Stomach (tissue), 8 donors: ENCODE measurements at regions not wholly inside any gene's neighbourhood (a gene's known extent, or its start where the extent isn't known, plus 50 kb on each side); places are given as distances from the start of the nearest gene placed in this dataset.

ENCODE experiments used
- DNase-seq, 2 donors: peaks; one replicate each; pipeline versions ENCODE4 v3.0.0 to v3.0.0-alpha.2; 2013 to 2019
- H3K27ac ChIP-seq, 5 donors: fragments of 200-600 bp in 4 of 5; sonication (generic) in 4 of 5; one replicate each; pipeline ENCODE4 v1.5.1; 2013 to 2019; ENCODE audit warnings: mild to moderate bottlenecking in 1 of 5, moderate library complexity in 1 of 5
- H3K27me3 ChIP-seq, 3 donors: fragments of 200-600 bp; sonication (generic); one replicate each; pipeline ENCODE4 v1.5.1; 2017 to 2019; ENCODE audit warnings: mixed run types in 1 of 3
- H3K36me3 ChIP-seq, 4 donors: fragments of 200-600 bp; sonication (generic); 1 replicate in 3 of 4; 2 replicates in 1 of 4; pipeline ENCODE4 v1.5.1; 2016 to 2019
- H3K4me1 ChIP-seq, 4 donors: fragments of 200-600 bp; sonication (generic); one replicate each; pipeline ENCODE4 v1.5.1; 2016 to 2019
- H3K4me3 ChIP-seq, 4 donors: fragments of 200-600 bp; sonication (generic) in 3 of 4; one replicate each; pipeline ENCODE4 v1.5.1; 2016 to 2019; ENCODE audit warnings: mild to moderate bottlenecking in 1 of 4
- H3K9me3 ChIP-seq, 4 donors: fragments of 200-600 bp; sonication (generic); one replicate each; pipeline ENCODE4 v1.5.1; 2016 to 2019
- CTCF ChIP-seq, 7 experiments: fragments of 450-650 bp in 4 of 7; fragments of 200-600 bp in 3 of 7; sonication (generic) in 3 of 7; IDR thresholded peaks; one replicate each; pipeline ENCODE4 v1.5.1; 2016 to 2019; ENCODE audit warnings: antibody characterized with exemption in 7 of 7, control low read depth in 2 of 7, mild to moderate bottlenecking in 1 of 7
- EP300 ChIP-seq: sonication (generic); formaldehyde crosslinking; IDR thresholded peaks from one replicate; pipeline ENCODE4 v1.6.1; 2017; ENCODE audit warnings: antibody characterized with exemption
- POLR2A ChIP-seq, 4 donors: fragments of 450-650 bp; IDR thresholded peaks; one replicate each; pipeline ENCODE4 v1.6.1; 2016; ENCODE audit warnings: antibody characterized with exemption in 4 of 4, control low read depth in 2 of 4, mild to moderate bottlenecking in 1 of 4, moderate library complexity in 1 of 4
- POLR2AphosphoS5 ChIP-seq, 3 donors: sonication (generic); formaldehyde crosslinking; IDR thresholded peaks; one replicate each; pipeline ENCODE4 v1.6.1; 2016; ENCODE audit warnings: antibody characterized with exemption in 3 of 3
- WGBS, 5 donors: extraction: QIAGEN DNeasy Blood & Tissue Kit in 3 of 5; methylation state at CpG; one replicate each; pipeline versions ENCODE4 v1.1.5 to v1.1.7; 2013 to 2018; 5-methylcytosine and 5-hydroxymethylcytosine counted together
- intact Hi-C: fragments of 100-400 bp; cut with DNase I; formaldehyde crosslinking; loops from one replicate; pipeline ENCODE4 v1.15.1; 2023; ENCODE audit warnings: low total_unique reads
- donor health status: healthy with polysubstance abuse.
- donor health status: Bipolar disorder and iron deficiency.
- donor health status: healthy.

- H3K4me3 ChIP-seq: no peak overlapping the region
- no peaks in the 10 kb centered on the region for H3K36me3 ChIP-seq
- no peaks in the 10 kb centered on the region for H3K4me1 ChIP-seq
- intact Hi-C loops: no loop called here
- no peak overlapping the region for H3K27ac ChIP-seq
- peaks cover 0 to 27% (median 0%) of the 10 kb centered on the region in 3 donors for H3K27me3 ChIP-seq
- DNase-seq: no peak
- H3K9me3 ChIP-seq: no peaks in the 10 kb centered on the region
- TF ChIP-seq POLR2AphosphoS5 (IDR thresholded peaks at IDR 0.05) (no peak), POLR2A (IDR thresholded peaks at IDR 0.05) (no peak), CTCF (IDR thresholded peaks at IDR 0.05) (no peak), EP300 (no peak)
- WGBS, 5 donors: 78 to 84% (median 81%) methylated on average over 7 of the region's 7 CpGs
Observed at GRCh38 chr10:117621196-117621595, 78.7 kb downstream of the EMX2 start.

- no peak for DNase-seq
- H3K4me3 ChIP-seq: no peak overlapping the region
- 65 to 72% (median 71%) methylated on average over 8 of the region's 8 CpGs for WGBS, 5 donors
Observed at GRCh38 chr10:117621795-117622420, 79.4 kb downstream of the EMX2 start.

GRCh38 chr10:117622471-117623184, 80.1 kb downstream of the EMX2 start:
- WGBS, 5 donors: 78 to 86% (median 85%) methylated on average over 10 of the region's 10 CpGs
- DNase-seq: no peak
- TF ChIP-seq EP300 (no peak), POLR2A (IDR thresholded peaks at IDR 0.05) (no peak), POLR2AphosphoS5 (IDR thresholded peaks at IDR 0.05) (no peak), CTCF (IDR thresholded peaks at IDR 0.05) (no peak)
- peaks cover 0 to 27% (median 0%) of the 10 kb centered on the region in 3 donors for H3K27me3 ChIP-seq
- no peak overlapping the region for H3K4me3 ChIP-seq
- H3K36me3 ChIP-seq: no peaks in the 10 kb centered on the region
- H3K27ac ChIP-seq: no peak overlapping the region
- H3K4me1 ChIP-seq: no peaks in the 10 kb centered on the region
- no peaks in the 10 kb centered on the region for H3K9me3 ChIP-seq
- intact Hi-C loops: no loop called here

More at GRCh38 chr10:117621795-117622420, 79.4 kb downstream of the EMX2 start:
- H3K27me3 ChIP-seq: peaks cover 0 to 27% (median 0%) of the 10 kb centered on the region in 3 donors
- intact Hi-C loops: no loop called here
- no peaks in the 10 kb centered on the region for H3K4me1 ChIP-seq
- no peaks in the 10 kb centered on the region for H3K36me3 ChIP-seq
- H3K9me3 ChIP-seq: no peaks in the 10 kb centered on the region
- TF ChIP-seq POLR2A (IDR thresholded peaks at IDR 0.05) (no peak), POLR2AphosphoS5 (IDR thresholded peaks at IDR 0.05) (no peak), EP300 (no peak), CTCF (IDR thresholded peaks at IDR 0.05) (no peak)
- H3K27ac ChIP-seq: no peak overlapping the region

- Histone ChIP-seq H3K27me3 (peaks cover 0 to 15% (median 0%) of the 10 kb centered on the region in 3 donors), H3K4me3 (no peak overlapping the region), H3K4me1 (no peaks in the 10 kb centered on the region), H3K9me3 (no peaks in the 10 kb centered on the region), H3K27ac (no peak overlapping the region), H3K36me3 (no peaks in the 10 kb centered on the region)
- no peak for DNase-seq
- WGBS, 5 donors: 84 to 91% (median 88%) methylated on average over 8 of the region's 8 CpGs
- intact Hi-C loops: no loop called here
- TF ChIP-seq CTCF (IDR thresholded peaks at IDR 0.05) (no peak), EP300 (no peak), POLR2AphosphoS5 (IDR thresholded peaks at IDR 0.05) (no peak), POLR2A (IDR thresholded peaks at IDR 0.05) (no peak)
Observed at GRCh38 chr10:117626228-117626627, 83.7 kb downstream of the EMX2 start.
